SKM-1 (cell line): ENCODE measurements at regions not wholly inside any gene's neighbourhood (a gene's known extent, or its start where the extent isn't known, plus 50 kb on each side); places are given as distances from the start of the nearest gene placed in this dataset.

Experiments
- DNase-seq: peaks from one replicate; lab custom pipeline; 2025; ENCODE audit not compliant: unreplicated experiment; lab: John Stamatoyannopoulos, UW

DNA sequence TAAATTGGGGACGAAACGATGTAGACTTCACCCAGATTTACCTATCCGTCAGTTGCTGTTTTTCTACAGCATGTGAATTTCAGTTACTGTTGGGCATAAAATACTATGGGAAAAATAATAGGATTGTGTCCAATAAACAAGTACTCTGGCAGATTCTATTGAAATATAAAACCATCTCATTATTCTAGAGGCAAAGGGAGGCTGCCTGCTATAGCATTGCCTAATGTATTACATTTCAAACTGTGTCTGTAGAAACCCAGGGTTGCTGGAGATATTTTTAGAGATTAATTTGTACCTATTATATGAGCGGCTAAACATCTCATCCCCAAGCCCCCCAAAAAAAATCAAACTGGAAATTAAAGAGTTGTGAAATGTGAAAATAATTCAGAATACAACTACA is 159.6 kb upstream of the IL12A start:
- no peak for DNase-seq

DNA sequence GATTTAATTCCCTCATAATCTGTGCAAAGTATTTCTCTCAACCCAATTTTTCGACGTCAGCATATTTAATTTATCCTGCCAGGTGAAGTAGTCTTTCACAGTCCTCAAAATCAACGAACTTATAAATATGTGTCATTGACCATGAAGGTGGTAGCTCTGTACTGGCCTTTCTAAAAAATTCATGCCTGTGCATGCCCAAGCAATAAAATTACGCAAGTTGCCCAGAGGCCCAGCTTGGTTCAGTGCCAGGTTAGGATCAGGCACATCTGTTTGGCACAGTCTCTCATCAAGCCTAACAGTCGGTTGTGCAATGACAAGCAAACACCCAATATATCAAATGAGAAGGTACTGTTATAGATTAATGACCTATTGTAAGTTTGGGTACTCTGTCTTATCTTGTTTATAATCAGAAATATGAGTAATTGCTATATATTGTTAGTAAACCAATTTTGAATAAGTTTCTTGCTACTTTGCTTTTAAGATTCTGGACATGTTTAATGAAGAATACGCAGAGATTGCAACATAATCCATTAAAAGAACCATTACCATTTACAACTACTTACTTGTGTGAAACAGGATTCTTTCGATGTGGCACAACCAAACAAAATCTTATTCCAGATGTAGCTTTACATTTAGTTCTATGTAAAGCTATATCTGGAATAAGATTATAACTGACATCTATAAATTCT is 159.0 kb upstream of the IL12A start:
- DNase-seq, result peak; percentile 39

DNA sequence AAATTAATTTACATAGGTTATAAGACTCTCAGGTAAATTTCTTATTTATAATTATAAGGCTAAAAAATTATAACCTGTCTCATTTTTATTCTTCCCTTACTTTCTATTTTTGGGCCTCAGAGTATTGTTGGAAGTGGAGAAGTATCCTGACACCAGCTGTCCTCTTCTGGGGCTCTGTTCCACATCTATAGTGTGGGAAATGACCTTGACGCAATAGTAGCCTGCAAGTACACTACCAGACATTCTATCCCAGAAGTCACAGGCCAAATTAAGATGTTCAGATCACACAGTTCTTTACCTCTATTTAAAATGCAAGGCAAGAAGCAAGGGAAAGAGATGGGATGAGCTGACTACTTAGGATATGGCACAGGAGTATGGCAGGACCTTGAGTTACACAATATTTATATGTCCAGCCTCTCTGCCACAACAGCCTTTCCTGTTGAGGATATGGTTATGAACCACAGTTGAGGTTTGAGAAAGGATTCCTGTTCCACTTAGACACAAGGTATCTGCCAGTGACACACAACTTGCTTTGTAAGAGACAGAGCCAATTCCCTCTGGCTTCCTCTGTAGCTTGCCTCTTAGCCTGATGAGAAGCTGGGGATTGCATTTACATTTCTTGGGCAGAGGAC is 158.0 kb upstream of the IL12A start:
- DNase-seq, result peak; percentile 22

DNA sequence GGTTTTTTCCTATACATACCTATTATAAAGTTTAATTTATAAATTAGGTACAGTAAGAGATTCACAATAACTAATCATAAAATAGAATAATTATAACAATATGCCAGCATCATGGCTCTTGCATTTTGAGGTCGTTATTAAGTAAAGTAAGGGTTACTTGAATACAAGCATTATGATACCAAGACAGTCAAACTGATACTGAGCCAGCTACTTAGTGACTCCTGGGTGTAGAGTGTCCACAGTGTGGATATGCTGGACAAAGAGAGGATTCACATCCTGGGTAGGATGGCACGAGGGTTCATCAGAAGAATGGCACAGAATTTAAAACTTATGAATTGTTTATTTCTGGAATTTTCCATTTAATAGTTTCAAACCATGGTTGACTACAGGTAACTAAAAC is 157.2 kb upstream of the IL12A start:
- no peak for DNase-seq

DNA sequence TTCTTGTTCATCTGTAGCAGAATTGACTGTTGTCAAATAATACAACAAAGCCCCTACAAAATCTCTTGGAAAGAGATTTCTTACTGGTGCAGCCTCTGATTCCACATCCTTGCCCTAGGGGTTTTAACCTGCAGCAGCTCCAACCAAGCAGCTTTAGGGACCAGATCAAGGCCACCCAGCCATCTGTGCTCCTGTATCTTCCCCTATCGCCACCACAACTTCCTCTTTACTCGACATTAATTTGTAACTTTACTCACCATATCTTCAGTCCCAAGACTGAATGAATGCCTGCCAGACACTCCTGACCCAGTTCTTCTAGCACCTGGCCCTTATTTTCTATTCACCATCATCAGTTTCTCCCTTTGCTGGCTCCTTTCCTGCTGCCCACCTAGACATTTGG is 156.6 kb upstream of the IL12A start:
- DNase-seq, result peak; percentile 38

DNA sequence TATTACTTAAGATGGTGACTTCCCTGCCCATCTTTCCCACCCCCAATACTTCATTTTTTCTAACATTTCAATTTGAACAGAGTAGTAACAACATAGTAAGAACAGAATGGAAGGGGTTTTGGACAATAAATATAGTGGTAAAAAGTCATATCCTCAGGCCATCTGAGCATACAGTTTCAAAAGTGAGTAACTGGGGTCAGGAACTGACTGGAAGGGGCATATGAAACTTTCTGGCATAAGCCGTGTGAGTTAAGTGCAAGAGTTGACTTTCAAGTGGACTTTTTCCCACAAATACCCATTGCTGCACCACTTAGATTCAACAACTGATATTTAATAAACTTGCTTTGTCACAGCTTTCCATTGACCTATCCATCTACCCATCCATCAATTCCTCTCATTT is 153.5 kb upstream of the IL12A start:
- DNase-seq, result no peak

DNA sequence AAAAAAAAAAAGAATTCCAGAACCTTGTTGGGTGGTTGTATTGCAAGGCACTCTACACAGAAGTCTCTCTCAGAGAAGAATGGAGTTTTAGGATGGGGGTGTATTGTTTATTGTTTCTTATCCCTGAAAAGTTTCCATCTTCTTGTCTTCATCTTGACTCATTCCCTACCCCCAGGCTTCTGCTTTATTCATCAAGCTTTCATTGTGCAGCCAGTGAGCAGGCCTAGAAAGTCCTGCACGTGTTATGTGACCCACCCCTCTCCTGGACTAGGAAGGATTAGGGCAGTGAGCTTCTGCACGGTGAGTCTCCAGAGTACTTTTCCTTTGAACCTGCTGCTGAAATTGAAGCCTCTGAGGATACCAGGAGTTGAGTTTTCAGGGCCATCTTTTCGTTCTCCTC is 150.9 kb upstream of the IL12A start:
- DNase-seq, result no peak

DNA sequence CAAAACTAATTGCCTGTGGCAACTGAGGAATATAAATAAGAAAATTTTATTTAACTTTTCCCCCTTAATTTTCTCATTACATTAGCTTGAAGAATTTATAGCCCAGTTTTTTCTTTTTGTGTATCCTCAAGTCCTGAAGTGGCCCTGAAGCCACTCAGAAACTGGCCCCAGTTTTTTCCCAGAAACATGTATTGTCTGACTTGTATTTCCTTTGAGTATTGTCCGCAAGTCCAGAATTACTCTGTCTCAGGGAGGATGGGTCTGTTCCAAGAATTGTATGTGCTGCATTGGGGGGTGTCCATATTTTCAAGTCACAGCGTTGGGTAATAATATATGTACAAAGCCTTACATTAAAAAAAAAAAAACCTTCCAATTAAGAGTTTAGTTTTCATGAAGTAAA is 149.7 kb upstream of the IL12A start:
- no peak for DNase-seq

DNA sequence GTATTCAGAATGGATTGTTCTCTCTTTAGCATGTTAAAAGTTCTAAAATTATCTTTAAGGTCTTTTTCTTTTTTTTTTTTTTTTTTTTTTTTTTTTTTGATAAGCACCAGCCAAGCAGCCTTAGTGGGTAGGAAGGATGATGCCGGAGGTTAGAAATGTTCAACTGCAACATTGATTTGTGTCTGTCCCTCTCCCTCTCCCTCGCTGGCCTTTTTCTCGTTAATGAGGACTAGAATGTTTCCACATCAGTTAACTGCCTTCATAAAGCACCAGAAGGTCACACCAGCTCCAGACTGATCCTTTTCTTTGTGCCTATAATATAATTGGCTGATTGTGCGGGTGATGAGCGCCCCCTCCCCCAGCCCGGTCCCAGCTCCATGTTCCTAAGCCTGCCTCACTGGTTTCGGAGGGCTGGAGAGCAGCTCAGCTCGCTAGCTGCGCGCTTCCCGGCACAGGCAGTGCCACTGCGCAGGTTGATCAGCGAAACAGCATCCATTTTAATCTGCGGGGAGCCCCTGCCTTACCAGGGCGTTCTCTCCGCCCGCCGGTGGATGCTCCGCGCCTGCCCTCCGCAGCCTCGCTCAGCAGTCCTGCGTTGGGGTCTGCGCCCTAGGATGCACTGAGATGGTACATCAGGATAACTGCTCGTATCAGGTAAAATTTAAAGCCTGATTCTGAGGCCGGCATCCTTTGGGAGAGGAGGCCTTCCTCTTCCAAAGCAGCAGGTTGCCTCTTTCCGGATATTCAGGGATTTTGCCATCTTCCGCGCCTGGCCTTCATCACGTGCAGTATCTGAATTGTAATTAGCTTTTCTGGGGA is 148.9 kb upstream of the IL12A start, which contains the start of gene SCHIP1:
Gene SCHIP1, plus strand, starts transcription at position 301 of the 819 bp plus-strand sequence.
- DNase-seq, result no peak

DNA sequence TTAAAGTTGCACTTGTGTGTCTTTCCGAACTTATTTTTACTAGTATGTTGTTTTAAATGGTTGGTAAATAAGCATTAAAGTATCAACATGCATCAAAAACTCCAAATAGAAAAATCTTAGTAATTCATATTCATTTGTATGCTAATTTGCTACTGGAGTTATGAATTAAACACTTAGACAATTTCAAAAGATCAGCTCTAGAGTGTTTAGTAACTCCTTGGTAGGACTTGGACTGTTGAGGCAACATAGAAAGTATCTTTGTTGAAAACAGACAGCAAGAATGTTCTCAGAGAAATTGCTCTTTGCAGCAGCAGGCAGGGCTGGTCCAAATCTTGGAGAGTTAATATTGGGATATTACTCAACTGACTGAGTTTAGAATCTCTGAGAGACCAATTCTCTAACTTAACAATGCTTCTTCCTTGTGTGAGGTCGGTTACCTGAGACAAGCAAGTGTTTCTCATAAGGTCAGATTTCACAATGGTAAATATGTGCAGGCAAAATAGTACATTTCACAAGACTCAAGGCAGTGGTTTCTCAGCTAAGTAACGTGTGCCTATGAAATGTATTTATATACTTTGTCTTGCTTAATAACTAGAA is 147.8 kb upstream of the IL12A start:
- DNase-seq, result peak; percentile 13

DNA sequence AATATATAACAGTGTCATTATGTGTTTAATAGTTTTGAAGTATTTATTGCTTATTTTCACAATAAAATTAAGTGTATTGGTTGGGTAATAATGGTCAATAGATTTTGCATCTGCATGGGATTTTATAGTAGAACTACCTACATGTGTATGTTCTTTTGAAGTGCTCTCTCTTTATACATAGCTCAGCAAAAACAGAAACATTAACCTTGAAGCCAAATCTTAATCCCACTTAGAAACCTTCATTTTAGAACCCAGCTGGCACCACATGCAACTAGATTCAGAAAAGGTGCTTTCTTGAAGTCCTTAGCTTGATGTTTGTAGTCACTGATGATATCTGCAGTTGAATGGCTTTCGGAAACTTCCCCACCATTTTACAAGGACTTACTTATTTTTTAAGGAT is 146.9 kb upstream of the IL12A start:
- no peak for DNase-seq

DNA sequence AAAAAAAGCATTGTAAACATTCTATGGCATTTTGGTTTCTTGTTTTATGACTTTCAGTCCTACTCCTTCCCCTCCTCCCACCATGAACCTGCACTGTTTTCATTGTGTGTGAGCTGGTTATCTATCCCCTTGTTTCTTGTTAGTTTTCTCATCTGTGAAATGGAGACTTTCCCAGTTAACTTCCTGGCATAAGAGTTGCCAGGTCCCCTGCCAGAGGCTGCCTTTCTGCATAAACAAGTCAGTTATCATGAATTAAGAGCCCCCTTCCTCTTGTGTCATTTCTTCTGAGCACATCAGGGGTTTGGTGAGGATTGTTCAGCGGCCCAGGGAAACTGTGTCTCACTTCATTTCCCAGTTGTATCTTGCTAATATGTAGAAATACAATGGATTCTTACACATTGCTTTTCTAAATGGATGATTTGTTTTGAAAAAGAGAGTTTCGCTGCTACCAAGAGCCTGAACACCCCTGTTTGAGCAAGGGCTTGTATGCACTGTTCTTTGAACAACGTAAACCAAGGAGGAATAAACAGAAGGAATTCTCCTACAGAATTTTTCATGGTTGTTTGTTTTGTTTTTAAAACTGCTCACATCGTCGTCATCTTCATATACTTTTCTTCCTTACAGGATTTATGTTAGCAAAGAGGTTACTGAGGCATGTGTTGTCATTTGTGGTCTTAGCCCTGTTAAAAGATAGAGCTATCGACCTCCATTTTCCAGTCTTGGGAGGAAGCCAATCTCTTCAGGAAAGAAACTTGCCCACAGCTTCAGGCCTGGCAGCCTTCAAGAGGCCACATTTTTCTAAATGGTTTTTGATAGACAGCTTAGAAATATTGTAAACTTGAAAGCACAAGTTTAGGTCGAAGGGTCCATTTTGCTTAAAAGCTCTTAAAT is 144.6 kb upstream of the IL12A start:
- DNase-seq, result no peak

DNA sequence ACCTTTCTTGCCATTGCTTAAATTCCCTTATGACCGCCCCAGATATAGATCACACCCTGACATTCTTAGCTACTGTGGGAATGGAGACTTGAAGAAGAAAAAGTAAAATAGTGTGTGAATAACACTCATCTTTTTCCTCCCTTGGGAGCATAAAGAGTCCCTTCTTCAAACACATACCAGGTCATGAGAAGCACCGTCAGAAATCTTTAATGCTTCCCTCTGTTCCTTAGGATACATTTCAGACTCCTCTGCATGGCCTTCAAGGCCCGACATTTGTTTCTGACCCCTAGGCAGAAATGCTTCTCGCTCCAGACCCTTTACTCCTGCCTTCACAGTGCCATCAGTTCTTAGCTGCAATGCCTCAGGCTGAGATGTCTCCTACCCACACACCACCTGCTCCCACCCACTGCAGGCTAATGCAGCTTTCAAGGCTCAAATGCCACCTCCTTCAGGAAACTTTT is 143.8 kb upstream of the IL12A start:
- no peak for DNase-seq

DNA sequence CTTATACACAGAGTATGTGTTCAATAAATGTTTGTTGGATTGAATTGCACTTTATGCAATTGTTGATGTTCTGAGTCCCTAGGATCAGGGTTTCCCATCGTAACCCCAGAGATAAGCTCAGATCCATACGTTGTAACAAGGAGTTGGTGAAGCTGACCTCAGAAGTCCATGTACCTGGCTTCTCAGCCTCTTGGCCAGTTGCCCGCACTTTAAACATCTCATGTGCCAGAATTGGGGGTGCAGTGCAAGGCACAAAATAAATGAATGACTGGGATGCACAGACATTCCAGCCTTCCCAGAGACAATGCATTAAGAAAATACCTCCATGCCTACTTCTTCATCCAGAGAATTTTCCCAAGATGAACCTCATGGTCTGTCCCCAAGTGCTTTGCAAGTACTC is 142.9 kb upstream of the IL12A start:
- no peak for DNase-seq

DNA sequence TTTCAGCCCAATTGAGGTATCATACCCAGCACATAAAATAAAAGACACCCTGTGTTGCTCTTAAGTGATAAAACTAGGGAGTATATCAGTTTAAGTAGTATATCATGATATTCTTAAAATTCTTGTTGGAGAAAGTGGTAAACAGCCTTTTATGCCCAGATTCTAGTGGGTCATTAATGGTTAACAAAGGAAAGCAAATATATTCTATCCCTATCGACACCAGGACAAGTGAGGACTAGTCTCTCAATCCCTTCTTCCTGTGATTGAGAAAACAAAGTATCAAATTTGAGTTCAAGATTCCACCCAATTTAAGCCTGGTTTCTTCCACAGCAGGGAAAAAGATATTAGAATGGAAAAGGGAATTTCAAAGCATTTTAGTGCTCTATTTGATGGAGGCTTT is 142.4 kb upstream of the IL12A start:
- no peak for DNase-seq

DNA sequence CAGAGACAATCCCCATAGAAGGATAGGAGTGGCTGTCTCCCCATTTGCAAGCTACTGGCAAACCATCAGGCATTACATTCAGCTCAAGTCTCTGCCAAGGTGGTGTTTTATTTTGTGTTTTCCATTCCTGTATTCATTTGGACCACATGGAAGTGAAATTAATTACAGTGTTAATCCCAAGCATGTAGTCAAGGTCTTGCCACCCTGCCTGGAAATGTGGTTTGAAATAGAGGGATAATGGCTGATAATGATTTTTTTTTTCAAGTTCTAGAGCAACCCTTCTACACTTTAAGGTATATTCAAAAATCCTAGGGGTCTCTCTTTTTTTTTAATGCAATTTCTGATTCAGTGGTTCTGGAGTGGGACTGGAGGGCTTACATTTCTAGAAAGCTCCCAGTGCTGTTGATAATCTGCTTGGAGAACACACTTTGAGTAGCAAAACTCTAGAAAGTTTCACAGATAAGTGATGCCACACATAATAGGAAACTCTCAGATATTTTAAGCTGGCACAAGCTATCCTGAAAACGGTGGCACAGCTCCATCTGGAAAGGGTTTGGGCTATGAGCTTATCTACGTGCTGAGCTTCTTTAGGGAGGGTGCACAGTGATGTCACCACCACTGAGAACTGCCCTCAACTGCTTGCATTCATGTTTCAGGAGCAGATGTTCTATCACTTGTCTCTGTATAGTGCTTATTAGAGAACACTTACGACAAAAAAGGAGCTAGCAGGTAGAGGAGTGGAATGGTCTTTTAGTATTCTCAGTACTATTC is 140.1 kb upstream of the IL12A start:
- no peak for DNase-seq

DNA sequence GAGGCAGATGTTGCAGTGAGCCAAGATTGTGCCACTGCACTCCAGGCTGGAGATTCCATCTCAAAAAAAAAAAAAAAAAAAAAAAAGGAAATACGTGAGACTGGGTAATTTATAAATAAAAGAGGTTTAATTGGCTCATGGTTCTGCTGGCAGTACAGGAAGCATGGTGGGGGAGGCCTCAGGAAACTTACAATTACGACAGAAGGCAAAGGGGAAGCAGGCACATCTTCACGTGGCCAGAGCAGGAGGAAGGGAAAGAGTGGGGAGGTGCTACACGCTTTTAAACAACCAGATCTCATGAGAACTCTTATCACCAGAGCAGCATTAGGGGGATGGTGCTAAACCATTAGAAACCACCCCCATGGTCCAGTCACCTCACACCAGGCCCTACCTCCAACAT is 138.2 kb upstream of the IL12A start:
- DNase-seq, result no peak

DNA sequence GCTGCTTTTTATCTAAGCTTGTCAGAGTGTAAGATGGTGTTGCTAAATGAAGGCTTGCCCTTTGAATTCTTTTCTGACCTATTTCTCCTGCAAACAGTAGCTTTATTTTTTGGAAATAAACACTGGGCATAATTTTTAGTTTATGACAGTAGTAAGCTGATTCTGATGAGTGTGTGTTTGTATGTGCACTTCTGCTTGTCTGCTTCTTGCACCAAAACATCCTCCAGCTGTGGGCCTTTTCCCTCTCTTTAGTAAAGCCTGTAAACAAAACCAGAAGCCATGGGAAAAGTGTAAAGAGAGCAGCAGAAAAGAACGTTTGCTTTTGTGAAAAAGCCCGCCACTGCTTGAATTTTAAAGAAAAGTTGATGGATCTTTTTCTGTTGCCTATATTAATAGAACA is 136.4 kb upstream of the IL12A start:
- no peak for DNase-seq

DNA sequence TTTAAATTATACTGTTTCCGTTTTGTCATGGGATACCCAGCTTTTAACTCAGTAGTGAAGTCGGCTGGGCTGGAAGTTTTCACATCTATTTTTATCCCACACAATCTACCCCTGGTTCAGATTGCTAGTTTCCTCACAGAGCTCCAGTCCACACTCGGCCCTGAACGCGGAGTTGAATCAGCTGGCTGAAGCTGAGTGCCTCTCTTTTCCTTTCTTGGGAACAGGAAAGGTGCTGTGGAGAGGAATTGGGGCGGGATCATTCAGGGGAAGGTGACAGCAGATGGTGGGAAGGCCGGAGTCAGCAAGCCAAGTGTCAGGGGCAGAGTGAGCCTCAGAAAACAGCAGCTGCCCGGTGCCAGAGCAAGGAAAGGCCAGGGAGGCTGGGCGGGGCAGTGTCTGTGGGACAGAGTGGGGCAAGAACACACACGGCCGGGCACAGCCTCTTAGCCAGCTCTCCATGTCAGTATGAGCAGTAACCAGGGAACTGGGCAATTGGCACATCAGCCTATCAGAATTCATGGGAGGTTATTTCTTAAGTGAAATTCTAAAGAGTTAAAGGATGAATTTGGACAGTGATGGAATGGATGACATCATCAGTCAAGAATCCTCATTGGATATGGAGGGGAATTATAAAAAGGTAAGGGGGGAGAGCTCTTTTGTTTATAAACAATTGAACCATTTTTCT is 135.7 kb upstream of the IL12A start:
- DNase-seq, result no peak
